Small intestine (tissue), 7 donors: ENCODE measurements at regions not wholly inside any gene's neighbourhood (a gene's known extent, or its start where the extent isn't known, plus 50 kb on each side); places are given as distances from the start of the nearest gene placed in this dataset.

ENCODE experiments used
- DNase-seq, 2 donors: peaks; one replicate each; pipeline versions ENCODE4 v3.0.0 to v3.0.0-alpha.2; 2013
- FAIRE-seq: peaks from 2 replicates; lab custom pipeline; 2012; peaks lifted over from hg19 to GRCh38; lab: Jason Lieb, UNC
- H3K27ac ChIP-seq, 3 donors: one replicate each; pipeline ENCODE4 v1.5.1; 2013; ENCODE audit warnings: low read length in 2 of 3, mild to moderate bottlenecking in 2 of 3, control low read depth in 1 of 3, inconsistent platforms in 1 of 3, low read depth in 1 of 3, moderate library complexity in 1 of 3
- H3K27me3 ChIP-seq, 3 donors: one replicate each; pipeline ENCODE4 v1.6.1; 2013; ENCODE audit warnings: low read length in 3 of 3, inconsistent platforms in 1 of 3; ENCODE audit not compliant: control insufficient read depth in 3 of 3, insufficient read depth in 3 of 3
- H3K36me3 ChIP-seq, 3 donors: one replicate each; pipeline ENCODE4 v1.6.1; 2013; ENCODE audit warnings: low read length in 3 of 3, inconsistent platforms in 1 of 3, low read depth in 1 of 3, mild to moderate bottlenecking in 1 of 3, moderate library complexity in 1 of 3; ENCODE audit not compliant: control insufficient read depth in 3 of 3, insufficient read depth in 2 of 3
- H3K4me1 ChIP-seq, 3 donors: one replicate each; pipeline ENCODE4 v1.6.1; 2013; ENCODE audit warnings: low read length in 2 of 3, inconsistent platforms in 1 of 3, low read depth in 1 of 3, mild to moderate bottlenecking in 1 of 3, moderate library complexity in 1 of 3; ENCODE audit not compliant: control insufficient read depth in 3 of 3, insufficient read depth in 2 of 3
- H3K4me3 ChIP-seq, 3 donors: one replicate each; pipeline ENCODE4 v1.5.1; 2013; ENCODE audit warnings: low read length in 3 of 3, control low read depth in 1 of 3, inconsistent platforms in 1 of 3, low read depth in 1 of 3, mild to moderate bottlenecking in 1 of 3, moderate library complexity in 1 of 3
- H3K9me3 ChIP-seq, 2 donors: one replicate each; pipeline ENCODE4 v1.6.1; 2013; ENCODE audit warnings: low read depth in 1 of 2, low read length in 1 of 2; ENCODE audit not compliant: control insufficient read depth in 2 of 2, insufficient read depth in 1 of 2
- WGBS, 3 donors: extraction: QIAGEN DNeasy Blood & Tissue Kit; methylation state at CpG; one replicate each; pipeline ENCODE4 v1.1.7; 2013; 5-methylcytosine and 5-hydroxymethylcytosine counted together
- donor health status: healthy with polysubstance abuse.
- donor health status: control.
- donor health status: control.
- donor health status: Bipolar disorder and iron deficiency.
- donor health status: healthy.

- H3K27ac ChIP-seq = no peak overlapping the region
These were observed 433.8 kb downstream of the PLPP3 start for GRCh38 chr1:56145581-56145980.

GRCh38 chr1:56142301-56142700, 437.1 kb downstream of the PLPP3 start:
- peak; percentile 62 to 89 for DNase-seq
- peak overlapping the region in 1 of 3 donors; percentile 74 for H3K27ac ChIP-seq
- no peaks in the 10 kb centered on the region for H3K27me3 ChIP-seq
- peaks cover 0 to 20% (median 4%) of the 10 kb centered on the region in 3 donors for H3K4me1 ChIP-seq
- no peak overlapping the region for H3K4me3 ChIP-seq
- no peaks in the 10 kb centered on the region for H3K36me3 ChIP-seq
- H3K9me3 ChIP-seq = peaks cover 0 to 2% of the 10 kb centered on the region in 2 donors
- 9 to 50% (median 30%) methylated on average over 1 of the region's 1 CpG for WGBS, 3 donors
- no peak for FAIRE-seq

More at GRCh38 chr1:56145581-56145980, 433.8 kb downstream of the PLPP3 start:
- H3K36me3 ChIP-seq = no peaks in the 10 kb centered on the region
- H3K4me3 ChIP-seq = no peak overlapping the region
- H3K27me3 ChIP-seq = no peaks in the 10 kb centered on the region
- 79 to 92% (median 85%) methylated on average over 1 of the region's 1 CpG for WGBS, 3 donors
- H3K9me3 ChIP-seq = peaks cover 0 to 2% of the 10 kb centered on the region in 2 donors
- H3K4me1 ChIP-seq = peaks cover 0 to 28% (median 4%) of the 10 kb centered on the region in 3 donors
- FAIRE-seq (no peak), DNase-seq (no peak)

- H3K27me3 ChIP-seq = no peaks in the 10 kb centered on the region
- 83 to 86% (median 85%) methylated on average over 5 of the region's 5 CpGs for WGBS, 3 donors
These were observed 439.5 kb downstream of the PLPP3 start for GRCh38 chr1:56139836-56140235.

GRCh38 chr1:56137521-56138505, 441.6 kb downstream of the PLPP3 start:
- DNase-seq = no peak
- 48 to 57% (median 51%) methylated on average over 5 of the region's 5 CpGs for WGBS, 3 donors
- Histone ChIP-seq H3K27me3 (no peaks in the 10 kb centered on the region), H3K4me1 (peaks cover 0 to 4% (median 0%) of the 10 kb centered on the region in 3 donors), H3K9me3 (no peaks in the 10 kb centered on the region), H3K4me3 (no peak overlapping the region), H3K27ac (no peak overlapping the region), H3K36me3 (no peaks in the 10 kb centered on the region)
- no peak for FAIRE-seq

More at GRCh38 chr1:56139836-56140235, 439.5 kb downstream of the PLPP3 start:
- DNase-seq = no peak
- H3K27ac ChIP-seq = no peak overlapping the region
- no peak for FAIRE-seq
- H3K36me3 ChIP-seq = no peaks in the 10 kb centered on the region
- peaks cover 0 to 19% (median 0%) of the 10 kb centered on the region in 3 donors for H3K4me1 ChIP-seq
- H3K9me3 ChIP-seq = no peaks in the 10 kb centered on the region
- H3K4me3 ChIP-seq = no peak overlapping the region

- Histone ChIP-seq H3K4me1 (no peaks in the 10 kb centered on the region), H3K27me3 (no peaks in the 10 kb centered on the region), H3K9me3 (no peaks in the 10 kb centered on the region), H3K27ac (no peak overlapping the region), H3K4me3 (no peak overlapping the region), H3K36me3 (no peaks in the 10 kb centered on the region)
- WGBS, 3 donors = 80 to 89% (median 84%) methylated on average over 4 of the region's 4 CpGs
- no peak for FAIRE-seq
- no peak for DNase-seq
These were observed 442.3 kb downstream of the PLPP3 start for GRCh38 chr1:56137090-56137489.

GRCh38 chr1:56135864-56136147, 443.6 kb downstream of the PLPP3 start:
- Histone ChIP-seq H3K4me1 (no peaks in the 10 kb centered on the region), H3K9me3 (no peaks in the 10 kb centered on the region), H3K36me3 (no peaks in the 10 kb centered on the region), H3K27ac (no peak overlapping the region), H3K27me3 (no peaks in the 10 kb centered on the region), H3K4me3 (no peak overlapping the region)
- FAIRE-seq (no peak), DNase-seq (no peak)

- DNase-seq (no peak), FAIRE-seq (no peak)
- Histone ChIP-seq H3K36me3 (no peaks in the 10 kb centered on the region), H3K9me3 (no peaks in the 10 kb centered on the region), H3K4me3 (no peak overlapping the region), H3K27ac (no peak overlapping the region), H3K4me1 (no peaks in the 10 kb centered on the region), H3K27me3 (no peaks in the 10 kb centered on the region)
- WGBS, 3 donors = 79 to 88% (median 84%) methylated on average over 5 of the region's 5 CpGs
These were observed 444.1 kb downstream of the PLPP3 start for GRCh38 chr1:56135069-56135863.
